Left lung (tissue), 4 donors: ENCODE measurements at regions not wholly inside any gene's neighbourhood (a gene's known extent, or its start where the extent isn't known, plus 50 kb on each side); places are given as distances from the start of the nearest gene placed in this dataset.

Experiments used
- ATAC-seq: fragments of 200-7000 bp; cut with Tn5 transposase; one replicate; pipeline ENCODE4 v1.9.1; 2020; ENCODE audit warnings: moderate library complexity
- DNase-seq, 4 donors: peaks; one replicate each; pipeline ENCODE4 v3.0.0-alpha.2; 2013 to 2020
- H3K27ac ChIP-seq, 2 donors: fragments of 200-600 bp; sonication (generic) in 1 of 2; one replicate each; pipeline versions ENCODE4 v1.5.0 to v1.8.0; 2020 to 2021
- H3K27me3 ChIP-seq, 2 donors: fragments of 200-600 bp; sonication (generic) in 1 of 2; one replicate each; pipeline versions ENCODE4 v1.5.0 to v1.8.0; 2020 to 2021
- H3K36me3 ChIP-seq, 2 donors: fragments of 200-600 bp; sonication (generic) in 1 of 2; one replicate each; pipeline versions ENCODE4 v1.5.0 to v1.8.0; 2020 to 2021
- H3K4me1 ChIP-seq, 2 donors: fragments of 200-600 bp; one replicate each; pipeline ENCODE4 v1.8.0; 2021
- H3K4me3 ChIP-seq, 2 donors: fragments of 200-600 bp; sonication (generic) in 1 of 2; one replicate each; pipeline versions ENCODE4 v1.5.0 to v1.8.0; 2020 to 2021; ENCODE audit warnings: mild to moderate bottlenecking in 1 of 2
- H3K9me3 ChIP-seq, 2 donors: fragments of 200-600 bp; sonication (generic) in 1 of 2; one replicate each; pipeline versions ENCODE4 v1.5.0 to v1.8.0; 2020 to 2021
- intact Hi-C, 2 donors: fragments of 100-400 bp; cut with DNase I; formaldehyde crosslinking; loops; one replicate each; pipeline versions ENCODE4 v1.11.2 to v1.14.2; 2022
- TF ChIP-seq, protein P1 (sequence below), 2 donors: fragments of 200-600 bp; sonication (generic) in 1 of 2; IDR thresholded peaks; one replicate each; pipeline versions ENCODE4 v1.5.0 to v1.8.0; 2021; ENCODE audit warnings: antibody characterized with exemption in 2 of 2
- donor health status: DM: no; HTN: yes; CAD: no.
- donor health status: DM: no; HTN: no; CAD: no.

GRCh38 chr22:27594020-27594419 lies 207.5 kb downstream of the MN1 start:
- DNase-seq (no peak), ATAC-seq (no peak)
- Histone ChIP-seq H3K36me3 (no peaks in the 10 kb centered on the region), H3K4me1 (no peaks in the 10 kb centered on the region), H3K9me3 (no peaks in the 10 kb centered on the region), H3K27me3 (no peaks in the 10 kb centered on the region), H3K4me3 (no peak overlapping the region), H3K27ac (no peak overlapping the region)
- intact Hi-C loops: no loop called here
- TF ChIP-seq, protein P1, sequence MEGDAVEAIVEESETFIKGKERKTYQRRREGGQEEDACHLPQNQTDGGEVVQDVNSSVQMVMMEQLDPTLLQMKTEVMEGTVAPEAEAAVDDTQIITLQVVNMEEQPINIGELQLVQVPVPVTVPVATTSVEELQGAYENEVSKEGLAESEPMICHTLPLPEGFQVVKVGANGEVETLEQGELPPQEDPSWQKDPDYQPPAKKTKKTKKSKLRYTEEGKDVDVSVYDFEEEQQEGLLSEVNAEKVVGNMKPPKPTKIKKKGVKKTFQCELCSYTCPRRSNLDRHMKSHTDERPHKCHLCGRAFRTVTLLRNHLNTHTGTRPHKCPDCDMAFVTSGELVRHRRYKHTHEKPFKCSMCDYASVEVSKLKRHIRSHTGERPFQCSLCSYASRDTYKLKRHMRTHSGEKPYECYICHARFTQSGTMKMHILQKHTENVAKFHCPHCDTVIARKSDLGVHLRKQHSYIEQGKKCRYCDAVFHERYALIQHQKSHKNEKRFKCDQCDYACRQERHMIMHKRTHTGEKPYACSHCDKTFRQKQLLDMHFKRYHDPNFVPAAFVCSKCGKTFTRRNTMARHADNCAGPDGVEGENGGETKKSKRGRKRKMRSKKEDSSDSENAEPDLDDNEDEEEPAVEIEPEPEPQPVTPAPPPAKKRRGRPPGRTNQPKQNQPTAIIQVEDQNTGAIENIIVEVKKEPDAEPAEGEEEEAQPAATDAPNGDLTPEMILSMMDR (IDR thresholded peaks at IDR 0.05): no peak

- intact Hi-C loops: no loop called here
- no peak for DNase-seq
Measured at GRCh38 chr22:27594474-27595134, 207.0 kb downstream of the MN1 start.

GRCh38 chr22:27596133-27596870 lies 205.3 kb downstream of the MN1 start:
- Histone ChIP-seq H3K4me3 (no peak overlapping the region), H3K4me1 (no peaks in the 10 kb centered on the region), H3K27me3 (no peaks in the 10 kb centered on the region), H3K9me3 (no peaks in the 10 kb centered on the region), H3K27ac (no peak overlapping the region), H3K36me3 (no peaks in the 10 kb centered on the region)
- intact Hi-C loops: no loop called here
- DNase-seq (no peak), ATAC-seq (no peak)
- TF ChIP-seq, protein P1 (IDR thresholded peaks at IDR 0.05): no peak

More at GRCh38 chr22:27594474-27595134, 207.0 kb downstream of the MN1 start:
- Histone ChIP-seq H3K27ac (no peak overlapping the region), H3K36me3 (no peaks in the 10 kb centered on the region), H3K4me1 (no peaks in the 10 kb centered on the region), H3K27me3 (no peaks in the 10 kb centered on the region), H3K9me3 (no peaks in the 10 kb centered on the region), H3K4me3 (no peak overlapping the region)
- TF ChIP-seq, protein P1 (IDR thresholded peaks at IDR 0.05): no peak
- ATAC-seq: no peak

DNA sequence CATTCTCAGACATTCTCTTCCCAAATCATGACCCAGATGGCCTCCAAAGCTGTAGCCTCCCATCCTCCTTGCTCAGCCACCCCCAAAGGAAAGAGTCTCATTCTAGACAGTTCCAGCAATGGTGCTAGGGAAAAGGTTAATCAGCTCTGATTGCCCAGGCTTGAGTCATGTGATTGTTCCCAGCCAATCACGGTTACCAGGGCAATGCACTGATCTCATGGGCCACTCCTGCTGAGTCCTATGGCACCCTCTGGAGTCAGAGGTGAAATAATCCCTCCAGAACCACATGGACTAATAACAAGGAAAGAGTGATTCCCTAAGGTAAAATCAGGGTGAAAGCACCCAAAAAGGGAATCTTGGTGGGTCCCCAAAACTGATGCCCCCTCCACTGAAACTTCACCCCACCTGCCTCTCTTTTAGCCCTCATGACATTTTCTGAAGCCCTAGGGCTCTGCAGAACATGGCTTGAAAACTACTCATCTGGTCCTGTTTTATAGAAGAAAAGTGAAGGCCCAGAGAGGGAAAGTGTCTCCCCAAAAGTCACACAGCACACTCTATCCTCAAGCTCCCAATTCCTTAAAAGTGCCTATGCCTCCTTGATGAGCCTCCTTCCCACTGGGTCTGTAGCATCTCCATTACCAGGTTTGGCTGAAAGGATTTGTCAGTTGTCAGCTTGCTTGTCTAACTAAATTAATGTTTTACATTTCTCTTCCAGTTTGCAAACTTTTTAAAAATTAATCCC lies 203.7 kb downstream of the MN1 start:
- ATAC-seq (no peak), DNase-seq (no peak)

More for the DNA sequence above, 203.7 kb downstream of the MN1 start:
- no peaks in the 10 kb centered on the region for H3K27me3 ChIP-seq
- intact Hi-C loops: no loop called here
- H3K4me1 ChIP-seq: no peaks in the 10 kb centered on the region
- no peak overlapping the region for H3K27ac ChIP-seq
- TF ChIP-seq, protein P1 (IDR thresholded peaks at IDR 0.05): no peak
- H3K4me3 ChIP-seq: no peak overlapping the region
- no peaks in the 10 kb centered on the region for H3K9me3 ChIP-seq
- H3K36me3 ChIP-seq: no peaks in the 10 kb centered on the region
